Mesenchymal stem cell (in vitro differentiated cells and primary cell): ENCODE measurements at regions not wholly inside any gene's neighbourhood (a gene's known extent, or its start where the extent isn't known, plus 50 kb on each side); places are given as distances from the start of the nearest gene placed in this dataset.
A peak's percentile ranks its signal among the peaks of the same experiment; 100 is the strongest.

Experiments
- DNase-seq: peaks from one replicate; pipeline ENCODE4 v3.0.0-alpha.2; 2013
- H2AFZ ChIP-seq: one replicate; pipeline ENCODE4 v1.6.1; 2013; ENCODE audit warnings: low read depth, mild to moderate bottlenecking, control low read depth, inconsistent platforms, low read length, moderate library complexity
- H2AK5ac ChIP-seq: 2 replicates; pipeline ENCODE4 v1.6.1; 2013; ENCODE audit warnings: low read length, moderate library complexity, mild to moderate bottlenecking, inconsistent platforms; ENCODE audit not compliant: severe bottlenecking
- H2BK120ac ChIP-seq: one replicate; pipeline ENCODE4 v1.6.1; 2013; ENCODE audit warnings: low read depth, mild to moderate bottlenecking, inconsistent platforms, low read length, moderate library complexity
- H2BK12ac ChIP-seq, 2 experiments: one replicate each; pipeline ENCODE4 v1.6.1; 2013; ENCODE audit warnings: inconsistent platforms in 2 of 2, low read length in 2 of 2, mild to moderate bottlenecking in 2 of 2, moderate library complexity in 2 of 2, control low read depth in 1 of 2
- H2BK15ac ChIP-seq: one replicate; pipeline ENCODE4 v1.6.1; 2013; ENCODE audit warnings: mild to moderate bottlenecking, low read depth, inconsistent platforms; ENCODE audit not compliant: poor library complexity, severe bottlenecking
- H2BK5ac ChIP-seq: 2 replicates; pipeline ENCODE4 v1.6.1; 2013; ENCODE audit warnings: low read depth, mild to moderate bottlenecking, low read length, control low read depth, inconsistent platforms; ENCODE audit not compliant: poor library complexity, severe bottlenecking
- H3K14ac ChIP-seq, 2 experiments: one replicate each; pipeline ENCODE4 v1.6.1; 2013; ENCODE audit warnings: inconsistent platforms in 2 of 2, low read length in 2 of 2, control low read depth in 1 of 2, mild to moderate bottlenecking in 1 of 2, moderate library complexity in 1 of 2
- H3K18ac ChIP-seq, 2 experiments: one replicate each; pipeline ENCODE4 v1.6.1; 2013; ENCODE audit warnings: inconsistent platforms in 2 of 2, low read length in 2 of 2, control low read depth in 1 of 2, low read depth in 1 of 2, mild to moderate bottlenecking in 1 of 2
- H3K23ac ChIP-seq, 2 experiments: one replicate each; pipeline ENCODE4 v1.6.1; 2013; ENCODE audit warnings: inconsistent platforms in 2 of 2, low read length in 2 of 2, mild to moderate bottlenecking in 2 of 2, moderate library complexity in 2 of 2, control low read depth in 1 of 2
- H3K27ac ChIP-seq: 2 replicates; pipeline ENCODE4 v1.5.1; 2013; ENCODE audit warnings: mild to moderate bottlenecking, moderate library complexity, low read length, control low read depth, inconsistent platforms; ENCODE audit not compliant: poor library complexity, severe bottlenecking
- H3K27me3 ChIP-seq, 2 experiments: 2 replicates each; pipeline versions ENCODE4 v1.6.1 to v1.7.0; 2013; ENCODE audit warnings: low read length in 2 of 2, mild to moderate bottlenecking in 2 of 2, moderate library complexity in 2 of 2, control low read depth in 1 of 2, inconsistent platforms in 1 of 2; ENCODE audit not compliant: control insufficient read depth in 1 of 2, insufficient read depth in 1 of 2
- H3K36me3 ChIP-seq, 2 experiments: 2 replicates each; pipeline versions ENCODE4 v1.6.1 to v1.7.0; 2013; ENCODE audit warnings: low read length in 2 of 2, control low read depth in 1 of 2, inconsistent platforms in 1 of 2, low read depth in 1 of 2, mild to moderate bottlenecking in 1 of 2; ENCODE audit not compliant: insufficient read depth in 2 of 2, control insufficient read depth in 1 of 2
- H3K4ac ChIP-seq, 2 experiments: one replicate each; pipeline ENCODE4 v1.6.1; 2013; ENCODE audit warnings: inconsistent platforms in 2 of 2, low read length in 2 of 2, mild to moderate bottlenecking in 2 of 2, moderate library complexity in 2 of 2, control low read depth in 1 of 2, low read depth in 1 of 2
- H3K4me1 ChIP-seq: 2 replicates; pipeline ENCODE4 v1.6.1; 2013; ENCODE audit warnings: low read depth, low read length, control low read depth; ENCODE audit not compliant: control insufficient read depth, insufficient read depth
- H3K4me2 ChIP-seq: 2 replicates; pipeline ENCODE4 v1.6.1; 2013; ENCODE audit warnings: low read length, mild to moderate bottlenecking, inconsistent platforms; ENCODE audit not compliant: poor library complexity, severe bottlenecking
- H3K4me3 ChIP-seq, 2 experiments: 2 replicates each; pipeline versions ENCODE4 v1.5.1 to v1.7.0; 2013; ENCODE audit warnings: low read length in 2 of 2, mild to moderate bottlenecking in 2 of 2, control low read depth in 1 of 2, low read depth in 1 of 2; ENCODE audit not compliant: insufficient read depth in 1 of 2
- H3K79me1 ChIP-seq: replicated peaks from 2 replicates; pipeline ENCODE4 v1.6.1; 2013; ENCODE audit warnings: mild to moderate bottlenecking, control low read depth, low read length, inconsistent platforms; ENCODE audit not compliant: poor library complexity, severe bottlenecking
- H3K9ac ChIP-seq: 2 replicates; pipeline ENCODE4 v1.7.0; 2013; ENCODE audit warnings: mild to moderate bottlenecking, low read length, moderate library complexity
- H3K9me3 ChIP-seq: 2 replicates; pipeline ENCODE4 v1.7.0; 2013; ENCODE audit warnings: mild to moderate bottlenecking, low read length; ENCODE audit not compliant: control insufficient read depth
- H4K8ac ChIP-seq: one replicate; pipeline ENCODE4 v1.6.1; 2013; ENCODE audit warnings: inconsistent platforms, mild to moderate bottlenecking, low read length, moderate library complexity
- H4K91ac ChIP-seq: one replicate; pipeline ENCODE4 v1.6.1; 2013; ENCODE audit warnings: mild to moderate bottlenecking, low read length, inconsistent platforms
- WGBS: methylation state at CpG from one replicate; pipeline ENCODE4 v1.1.7; 2013; ENCODE audit warnings: mixed read lengths; 5-methylcytosine and 5-hydroxymethylcytosine counted together

GRCh38 chr3:104594491-104594890 is 772.2 kb upstream of the ALCAM start:
- H3K79me1 ChIP-seq, result no peaks in the 10 kb centered on the region
- H4K8ac ChIP-seq, result no peak overlapping the region
- H3K36me3 ChIP-seq, result no peaks in the 10 kb centered on the region
- H3K23ac ChIP-seq, result no peak overlapping the region
- no peak overlapping the region for H2BK120ac ChIP-seq
- no peak for DNase-seq
- no peak overlapping the region for H4K91ac ChIP-seq
- H3K9ac ChIP-seq, result no peak overlapping the region
- no peak overlapping the region for H2BK12ac ChIP-seq
- 100% methylated on average over 1 of the region's 2 CpGs for WGBS
- no peaks in the 10 kb centered on the region for H3K9me3 ChIP-seq
- H3K4ac ChIP-seq, result no peak overlapping the region
- no peak overlapping the region for H3K4me3 ChIP-seq
- no peak overlapping the region for H3K4me2 ChIP-seq
- H3K27me3 ChIP-seq, result no peaks in the 10 kb centered on the region
- no peak overlapping the region for H3K27ac ChIP-seq
- H2AFZ ChIP-seq, result no peak overlapping the region
- no peak overlapping the region for H2BK15ac ChIP-seq
- H3K18ac ChIP-seq, result no peak overlapping the region
- no peak overlapping the region for H2AK5ac ChIP-seq
- no peak overlapping the region for H2BK5ac ChIP-seq
- no peaks in the 10 kb centered on the region for H3K4me1 ChIP-seq
- H3K14ac ChIP-seq, result no peak overlapping the region

- H2BK12ac ChIP-seq, result no peak overlapping the region
- no peak overlapping the region for H2AFZ ChIP-seq
- H3K4me2 ChIP-seq, result no peak overlapping the region
- no peak overlapping the region for H2AK5ac ChIP-seq
- H4K8ac ChIP-seq, result no peak overlapping the region
- no peak overlapping the region for H3K9ac ChIP-seq
- H3K23ac ChIP-seq, result no peak overlapping the region
- no peak overlapping the region for H2BK120ac ChIP-seq
- no peak overlapping the region for H2BK15ac ChIP-seq
- 97% methylated on average over 1 of the region's 2 CpGs for WGBS
- no peak for DNase-seq
- no peak overlapping the region for H3K4me3 ChIP-seq
- no peak overlapping the region for H3K14ac ChIP-seq
- H3K27ac ChIP-seq, result no peak overlapping the region
- no peaks in the 10 kb centered on the region for H3K4me1 ChIP-seq
- H4K91ac ChIP-seq, result no peak overlapping the region
- H3K9me3 ChIP-seq, result no peaks in the 10 kb centered on the region
- H2BK5ac ChIP-seq, result no peak overlapping the region
- no peak overlapping the region for H3K4ac ChIP-seq
- H3K79me1 ChIP-seq, result no peaks in the 10 kb centered on the region
- H3K36me3 ChIP-seq, result no peaks in the 10 kb centered on the region
- H3K18ac ChIP-seq, result no peak overlapping the region
- H3K27me3 ChIP-seq, result no peaks in the 10 kb centered on the region
Measured at GRCh38 chr3:104596054-104596453, 770.7 kb upstream of the ALCAM start.

- Histone ChIP-seq H3K23ac (no peak overlapping the region), H3K9me3 (no peaks in the 10 kb centered on the region), H3K27me3 (no peaks in the 10 kb centered on the region), H3K18ac (no peak overlapping the region), H3K79me1 (no peaks in the 10 kb centered on the region), H3K4me2 (no peak overlapping the region), H3K4me3 (no peak overlapping the region), H4K8ac (no peak overlapping the region), H2BK12ac (no peak overlapping the region), H3K4me1 (no peaks in the 10 kb centered on the region), H2AFZ (no peak overlapping the region), H3K36me3 (no peaks in the 10 kb centered on the region), H3K27ac (no peak overlapping the region), H2BK15ac (no peak overlapping the region), H3K9ac (no peak overlapping the region), H2BK5ac (no peak overlapping the region), H2BK120ac (no peak overlapping the region), H3K14ac (no peak overlapping the region), H2AK5ac (no peak overlapping the region), H3K4ac (no peak overlapping the region), H4K91ac (no peak overlapping the region)
- 15% methylated on average over 2 of the region's 2 CpGs for WGBS
- peak; percentile 57 for DNase-seq
Measured at GRCh38 chr3:104596551-104596950, 770.2 kb upstream of the ALCAM start.

GRCh38 chr3:104598848-104599511 is 767.7 kb upstream of the ALCAM start:
- no peak overlapping the region for H2AK5ac ChIP-seq
- no peaks in the 10 kb centered on the region for H3K27me3 ChIP-seq
- no peak overlapping the region for H3K4me2 ChIP-seq
- H3K36me3 ChIP-seq, result no peaks in the 10 kb centered on the region
- no peak overlapping the region for H3K27ac ChIP-seq
- no peak overlapping the region for H2BK120ac ChIP-seq
- H3K18ac ChIP-seq, result no peak overlapping the region
- no peak overlapping the region for H2BK12ac ChIP-seq
- H2BK15ac ChIP-seq, result no peak overlapping the region
- H2AFZ ChIP-seq, result no peak overlapping the region
- no peaks in the 10 kb centered on the region for H3K4me1 ChIP-seq
- H3K79me1 ChIP-seq, result no peaks in the 10 kb centered on the region
- H3K14ac ChIP-seq, result no peak overlapping the region
- H3K4me3 ChIP-seq, result no peak overlapping the region
- H3K9me3 ChIP-seq, result no peaks in the 10 kb centered on the region
- no peak overlapping the region for H4K8ac ChIP-seq
- DNase-seq, result no peak
- H3K23ac ChIP-seq, result no peak overlapping the region
- no peak overlapping the region for H3K4ac ChIP-seq
- 98% methylated on average over 4 of the region's 6 CpGs for WGBS
- H3K9ac ChIP-seq, result no peak overlapping the region
- no peak overlapping the region for H4K91ac ChIP-seq
- H2BK5ac ChIP-seq, result no peak overlapping the region
